Osteocyte (in vitro differentiated cells): ENCODE measurements at regions not wholly inside any gene's neighbourhood (a gene's known extent, or its start where the extent isn't known, plus 50 kb on each side); places are given as distances from the start of the nearest gene placed in this dataset.

Experiments used
- DNase-seq: peaks from one replicate; pipeline ENCODE4 v3.0.0; 2021; ENCODE audit warnings: mixed read lengths; ENCODE audit not compliant: unreplicated experiment; ENCODE audit errors: extremely low spot score
- H3K27ac Mint-ChIP-seq: one replicate; pipeline ENCODE4 v1.8.0; 2021; ENCODE audit warnings: mild to moderate bottlenecking, mixed read lengths; ENCODE audit not compliant: unreplicated experiment
- H3K27me3 Mint-ChIP-seq: one replicate; pipeline ENCODE4 v1.8.0; 2021; ENCODE audit warnings: mixed read lengths; ENCODE audit not compliant: unreplicated experiment
- H3K36me3 Mint-ChIP-seq: one replicate; pipeline ENCODE4 v1.8.0; 2021; ENCODE audit warnings: mixed read lengths; ENCODE audit not compliant: unreplicated experiment
- H3K4me1 Mint-ChIP-seq: one replicate; pipeline ENCODE4 v1.8.0; 2021; ENCODE audit warnings: mixed read lengths; ENCODE audit not compliant: unreplicated experiment
- H3K4me3 Mint-ChIP-seq: one replicate; pipeline ENCODE4 v1.8.0; 2021; ENCODE audit warnings: mild to moderate bottlenecking, moderate library complexity, mixed read lengths; ENCODE audit not compliant: unreplicated experiment
- H3K9me3 Mint-ChIP-seq: one replicate; pipeline ENCODE4 v1.8.0; 2021; ENCODE audit warnings: mixed read lengths; ENCODE audit not compliant: unreplicated experiment
- CTCF ChIP-seq: fragments of 200-600 bp; sonication (generic); IDR thresholded peaks from 2 replicates; pipeline ENCODE4 v1.5.0; 2021; ENCODE audit warnings: antibody characterized with exemption, mild to moderate bottlenecking, moderate library complexity

DNA sequence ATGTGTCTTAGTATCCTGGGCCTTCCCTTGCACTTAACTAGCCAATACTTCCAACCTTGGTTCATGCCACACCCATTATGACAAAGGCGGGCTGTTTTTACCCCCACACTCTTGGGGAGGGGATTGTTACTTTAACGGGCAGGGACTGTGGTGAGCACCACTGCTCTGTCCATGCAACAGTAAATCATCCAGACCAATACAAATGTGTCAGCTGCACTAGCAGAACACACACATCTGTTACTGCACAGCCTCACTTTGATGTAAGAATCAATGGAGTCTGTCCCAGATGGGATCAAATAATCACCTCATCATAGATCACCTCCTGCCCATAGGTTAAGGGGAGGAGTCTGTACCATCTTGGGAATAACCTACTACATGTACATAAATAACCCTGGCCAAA, 58.1 kb downstream of the NPAP1 start:
- no peak for TF ChIP-seq CTCF
- no peak for DNase-seq
- H3K27me3 Mint-ChIP-seq = no peaks in the 10 kb centered on the region
- no peak overlapping the region for H3K4me3 Mint-ChIP-seq
- peaks cover 40% of the 10 kb centered on the region for H3K9me3 Mint-ChIP-seq
- no peak overlapping the region for H3K27ac Mint-ChIP-seq
- no peaks in the 10 kb centered on the region for H3K4me1 Mint-ChIP-seq
- H3K36me3 Mint-ChIP-seq = no peaks in the 10 kb centered on the region

DNA sequence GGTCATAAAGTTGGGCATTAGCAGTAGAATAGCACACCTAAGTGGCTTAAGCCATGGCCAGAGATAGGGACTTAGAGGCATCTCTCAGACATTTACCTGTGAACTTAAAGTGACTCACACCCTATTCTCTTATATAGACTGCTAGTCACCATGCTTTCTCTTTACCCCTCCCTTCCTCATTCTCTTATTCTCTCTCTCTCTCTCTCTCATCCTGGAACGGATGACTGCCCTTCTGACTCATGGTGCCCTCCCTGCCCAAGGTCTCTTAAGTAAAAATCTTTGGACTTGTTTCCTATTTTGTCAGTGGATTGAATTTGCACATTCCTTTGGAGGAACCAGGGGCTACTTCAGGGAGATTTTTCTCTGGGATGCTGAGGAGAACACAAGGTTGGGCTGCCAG, 58.8 kb downstream of the NPAP1 start:
- Mint-ChIP-seq H3K9me3 (peaks cover 40% of the 10 kb centered on the region), H3K4me1 (no peaks in the 10 kb centered on the region), H3K4me3 (no peak overlapping the region), H3K27ac (no peak overlapping the region), H3K36me3 (no peaks in the 10 kb centered on the region), H3K27me3 (no peaks in the 10 kb centered on the region)
- no peak for TF ChIP-seq CTCF
- no peak for DNase-seq

DNA sequence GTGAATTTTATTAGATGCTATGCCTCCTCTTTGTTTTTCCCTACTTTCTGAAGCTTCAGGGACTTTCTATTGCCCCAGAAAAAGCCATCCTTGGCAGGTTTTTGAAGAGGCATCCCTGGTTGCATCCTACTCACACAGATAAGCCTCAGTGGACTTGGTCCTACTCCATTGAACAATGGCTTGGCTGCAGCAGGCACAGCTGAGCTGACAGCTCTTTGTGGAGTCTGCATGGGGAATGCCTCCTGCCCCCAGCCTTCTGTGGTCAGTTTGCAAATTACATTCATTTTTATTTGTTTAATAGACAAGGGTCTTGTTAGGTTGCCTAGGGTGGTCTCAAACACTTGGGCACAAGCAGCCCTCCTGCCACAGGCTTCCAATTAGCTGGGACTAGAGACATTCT, 69.7 kb downstream of the NPAP1 start:
- no peak overlapping the region for H3K4me3 Mint-ChIP-seq
- peaks cover 21% of the 10 kb centered on the region for H3K9me3 Mint-ChIP-seq
- no peak overlapping the region for H3K27ac Mint-ChIP-seq
- no peaks in the 10 kb centered on the region for H3K27me3 Mint-ChIP-seq
- no peak for DNase-seq
- no peaks in the 10 kb centered on the region for H3K4me1 Mint-ChIP-seq
- no peak for TF ChIP-seq CTCF
- H3K36me3 Mint-ChIP-seq = no peaks in the 10 kb centered on the region

GRCh38 chr15:24746094-24746493, 70.5 kb downstream of the NPAP1 start:
- peaks cover 19% of the 10 kb centered on the region for H3K9me3 Mint-ChIP-seq
- H3K27ac Mint-ChIP-seq = no peak overlapping the region
- no peak overlapping the region for H3K4me3 Mint-ChIP-seq
- DNase-seq = no peak
- no peaks in the 10 kb centered on the region for H3K36me3 Mint-ChIP-seq
- no peaks in the 10 kb centered on the region for H3K4me1 Mint-ChIP-seq
- no peak for TF ChIP-seq CTCF
- H3K27me3 Mint-ChIP-seq = no peaks in the 10 kb centered on the region

DNA sequence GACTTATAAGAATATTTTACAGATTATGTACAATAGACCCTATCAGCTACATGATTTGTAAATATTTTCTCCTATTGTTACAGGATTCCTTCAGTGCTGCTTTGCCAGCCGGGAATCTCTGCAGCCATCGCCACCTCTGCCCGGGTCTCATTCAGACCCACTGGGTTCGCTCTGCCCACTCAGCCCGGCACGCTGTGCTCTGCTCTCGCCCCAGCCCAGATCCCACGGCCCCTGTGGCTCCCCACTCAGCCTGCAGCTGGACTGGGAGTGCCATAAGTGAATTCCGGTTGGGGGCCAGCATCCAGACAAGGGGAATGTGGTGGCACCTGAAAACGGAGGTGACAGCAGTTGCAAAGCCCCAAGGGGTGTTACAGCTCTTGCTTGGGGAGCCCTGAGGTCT, 71.8 kb downstream of the NPAP1 start:
- no peaks in the 10 kb centered on the region for H3K36me3 Mint-ChIP-seq
- no peaks in the 10 kb centered on the region for H3K4me1 Mint-ChIP-seq
- H3K27ac Mint-ChIP-seq = no peak overlapping the region
- H3K4me3 Mint-ChIP-seq = no peak overlapping the region
- TF ChIP-seq CTCF = no peak
- no peaks in the 10 kb centered on the region for H3K27me3 Mint-ChIP-seq
- no peak for DNase-seq
- peaks cover 13% of the 10 kb centered on the region for H3K9me3 Mint-ChIP-seq
